ENCODE measurements at regions not wholly inside any gene's neighbourhood (a gene's known extent, or its start where the extent isn't known, plus 50 kb on each side); places are given as distances from the start of the nearest gene placed in this dataset.

DNA sequence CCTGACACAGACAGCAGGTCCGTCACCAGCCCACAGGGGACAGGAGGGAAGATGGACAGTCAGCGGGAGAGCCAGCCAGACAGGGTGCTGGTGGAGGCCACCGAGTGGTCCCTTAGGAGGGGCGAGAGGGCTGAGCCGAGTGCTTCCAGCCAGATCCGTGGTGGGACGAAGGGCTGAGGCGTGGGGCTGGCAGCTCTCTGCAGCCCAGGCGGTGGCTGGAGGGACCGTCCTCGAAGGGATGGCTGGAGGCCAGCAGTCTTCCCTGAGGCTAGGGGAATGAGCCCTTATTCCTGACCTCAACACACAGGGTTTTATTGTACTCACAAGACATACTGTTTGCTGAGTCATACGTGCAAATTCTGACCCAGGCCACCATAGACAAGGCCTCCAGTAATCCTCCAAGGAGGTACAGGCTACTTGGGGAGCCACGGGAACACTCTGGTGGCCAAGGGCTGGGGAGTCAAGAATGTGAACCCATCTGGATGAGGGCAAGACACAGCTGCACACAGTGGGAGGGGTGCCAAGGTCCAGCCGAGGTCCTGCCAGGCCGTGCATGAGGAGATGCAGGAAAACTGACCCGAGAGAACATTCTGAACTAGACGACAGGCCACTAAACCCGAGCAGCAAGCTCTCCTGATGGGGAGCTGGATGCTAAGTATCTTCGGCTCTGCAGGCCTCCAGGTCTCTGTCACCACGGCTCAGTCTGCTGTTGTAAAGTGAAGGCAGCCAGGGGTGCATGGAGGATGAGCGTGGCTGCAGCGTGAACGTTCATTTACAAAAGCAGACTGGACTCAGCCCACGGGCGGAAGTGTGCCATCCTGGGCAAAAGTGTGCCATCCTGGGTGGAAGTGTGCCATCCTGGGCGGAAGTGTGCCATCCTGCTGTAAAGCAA lies 242.5 kb downstream of the TTLL2 start:
- DNase-seq: no peak

DNA sequence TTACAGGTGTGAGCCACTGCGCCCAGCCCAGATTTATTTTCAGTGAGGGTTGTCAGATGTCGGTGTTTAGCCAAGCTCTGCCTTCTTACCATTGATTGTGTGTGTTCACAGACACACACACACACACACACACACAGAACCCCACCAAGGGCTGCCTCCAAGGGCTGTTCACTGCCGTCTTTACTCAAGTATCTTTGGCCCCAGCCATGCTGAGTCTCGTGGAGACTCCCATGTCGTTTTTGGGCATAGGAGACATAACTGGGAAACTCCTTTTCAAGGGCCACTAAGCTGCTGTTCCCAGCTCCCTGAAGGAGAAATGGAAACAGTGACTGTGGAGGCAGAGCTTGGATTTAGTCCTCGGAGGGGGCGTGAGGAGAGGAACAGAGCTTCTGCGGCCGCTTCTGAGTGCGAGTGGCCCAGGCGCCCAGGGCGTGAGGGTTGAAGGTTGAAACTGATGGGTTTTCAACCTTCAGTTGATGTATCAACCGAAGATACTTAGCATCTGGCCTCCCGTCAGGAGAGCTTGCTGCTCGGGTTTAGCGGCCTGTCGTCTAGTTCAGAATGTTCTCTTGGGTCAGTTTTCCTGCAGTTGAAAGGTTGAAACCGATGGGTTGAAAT lies 243.6 kb downstream of the TTLL2 start:
- no peak for DNase-seq

DNA sequence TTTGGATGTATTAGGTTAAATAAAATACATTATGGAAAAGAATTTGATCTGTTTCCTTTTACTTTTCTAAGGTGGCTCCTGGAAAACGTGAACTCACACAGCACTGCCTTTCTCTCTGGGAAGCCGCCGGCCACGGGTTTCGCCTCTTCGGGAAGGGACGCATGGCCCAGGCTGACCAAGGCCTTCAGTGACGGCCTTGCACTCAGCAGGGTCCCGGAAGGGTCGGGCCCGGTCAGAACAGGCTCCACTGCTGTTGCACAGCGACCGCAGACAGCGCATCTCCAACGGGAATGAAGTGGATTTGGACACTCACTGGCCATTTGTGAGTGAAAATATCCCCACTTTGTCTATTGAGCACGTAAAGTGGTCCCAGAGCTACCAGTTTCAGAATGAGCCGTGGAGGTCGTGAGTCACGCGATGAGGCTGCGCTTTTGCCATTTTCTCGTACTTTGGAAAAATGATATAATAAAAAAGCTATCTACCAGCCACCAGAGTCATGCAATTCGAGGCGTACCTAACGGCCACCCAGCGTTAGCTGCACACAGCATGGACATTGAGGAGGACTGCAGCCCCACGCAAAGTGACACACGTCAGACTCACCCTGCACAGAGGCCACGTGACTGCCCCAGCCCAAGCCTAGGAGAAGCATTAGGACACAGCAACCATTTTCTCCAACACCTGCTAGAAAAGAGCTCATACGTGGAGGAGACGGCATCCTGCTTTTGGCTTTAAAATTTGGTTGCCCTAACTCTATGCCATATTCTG lies 244.3 kb downstream of the TTLL2 start:
- no peak for DNase-seq

DNA sequence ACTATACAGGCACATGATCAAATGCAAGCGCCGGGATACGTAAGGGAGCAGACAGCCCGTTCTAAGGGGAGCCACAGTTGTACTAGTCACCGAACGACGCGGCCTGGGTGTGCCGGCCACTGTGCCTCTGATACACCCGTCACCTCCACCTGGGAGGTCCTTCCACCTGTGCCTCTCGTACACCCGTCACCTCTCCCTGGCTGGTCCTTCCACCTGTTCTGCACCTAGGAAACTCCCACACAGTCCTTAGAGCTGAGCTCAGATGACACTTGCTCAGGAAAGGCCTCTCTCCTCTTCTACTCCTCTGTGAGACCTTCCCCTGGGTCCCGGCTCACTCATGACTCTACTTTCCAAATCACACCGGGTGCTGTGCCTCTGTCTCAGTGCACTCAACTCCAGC lies 245.0 kb downstream of the TTLL2 start:
- no peak for DNase-seq

DNA sequence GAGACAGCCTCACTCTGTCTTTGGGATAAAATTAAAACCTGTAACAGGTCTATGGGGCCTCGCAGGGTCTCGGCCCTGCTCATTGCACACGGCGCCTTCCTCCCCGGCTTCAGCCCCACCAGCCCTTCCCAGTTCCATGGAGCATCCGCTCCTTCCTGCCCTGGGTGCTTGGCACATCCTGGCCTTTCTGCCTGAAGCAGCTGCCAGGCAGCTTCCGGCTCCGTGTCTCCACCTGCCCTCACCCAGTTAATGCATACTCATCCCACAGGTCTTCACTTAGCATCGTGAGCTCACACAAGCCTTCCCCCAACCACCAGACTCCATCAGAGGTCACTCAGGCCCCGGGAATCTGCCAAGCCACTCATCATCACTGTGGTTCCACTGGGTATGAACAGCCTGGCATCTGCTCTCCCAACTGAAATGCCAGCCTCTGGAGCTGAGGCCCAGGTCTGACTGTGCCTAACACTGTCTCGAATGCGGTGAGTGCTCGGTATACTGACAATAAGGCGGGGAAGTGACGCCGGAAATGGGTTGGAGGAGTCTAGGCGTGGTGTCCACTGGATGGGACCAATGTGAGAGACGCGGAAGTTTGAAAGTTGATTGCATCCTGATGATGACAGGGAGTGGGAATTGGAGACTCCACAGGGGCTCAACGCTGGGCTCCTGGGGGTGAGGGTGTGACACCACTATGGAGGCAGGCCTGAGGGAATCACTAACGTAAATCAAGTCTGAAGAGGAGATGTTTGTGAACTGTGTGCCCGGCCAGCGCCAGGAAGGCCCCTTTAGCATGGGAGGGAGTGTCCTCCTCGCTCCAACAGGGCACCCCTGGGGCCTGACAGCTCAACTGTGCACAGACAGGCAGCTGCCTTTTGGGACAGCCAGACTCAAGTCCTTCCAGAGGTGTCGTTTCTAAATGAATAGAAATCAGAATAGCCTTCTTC lies 245.8 kb downstream of the TTLL2 start:
- DNase-seq: no peak

DNA sequence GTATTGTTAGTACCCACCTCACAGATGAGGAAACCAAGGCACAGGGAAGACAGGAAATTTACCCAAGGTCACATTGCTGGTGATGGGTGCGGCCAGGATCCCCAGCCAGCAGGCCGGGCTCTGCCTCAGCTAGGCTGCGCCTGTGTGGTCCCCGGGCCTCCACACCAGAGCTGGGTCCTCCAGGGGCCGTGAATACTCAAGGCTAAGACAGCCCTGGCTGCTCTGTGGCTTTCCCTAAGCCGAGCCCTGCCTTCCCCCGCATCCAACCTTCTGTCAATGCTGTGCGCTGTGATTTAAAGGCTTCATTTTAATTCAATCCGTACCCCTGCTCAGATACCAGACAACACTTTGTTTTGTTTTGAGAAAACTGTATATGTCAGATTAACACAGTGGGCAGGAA lies 246.7 kb downstream of the TTLL2 start:
- no peak for DNase-seq

DNA sequence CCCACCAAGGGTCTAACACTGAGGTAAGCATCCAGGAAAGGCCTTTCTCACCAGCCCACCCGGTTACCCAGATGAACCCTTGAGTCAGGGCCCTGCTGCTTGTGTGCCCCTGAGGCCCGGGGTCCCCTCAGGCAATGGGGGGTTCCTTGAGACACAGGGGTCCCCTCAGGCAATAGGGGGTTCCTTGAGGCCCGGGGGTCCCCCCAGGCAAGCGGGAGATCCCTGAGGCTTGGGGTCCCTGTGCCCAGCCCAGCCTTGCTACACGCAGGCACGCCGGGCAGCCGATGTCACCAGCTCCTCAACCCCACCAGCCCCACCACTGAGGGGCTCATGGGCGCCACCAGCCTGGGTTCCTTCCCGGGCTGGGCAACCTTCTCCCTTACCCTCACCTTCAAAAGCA lies 247.2 kb downstream of the TTLL2 start:
- DNase-seq: no peak

DNA sequence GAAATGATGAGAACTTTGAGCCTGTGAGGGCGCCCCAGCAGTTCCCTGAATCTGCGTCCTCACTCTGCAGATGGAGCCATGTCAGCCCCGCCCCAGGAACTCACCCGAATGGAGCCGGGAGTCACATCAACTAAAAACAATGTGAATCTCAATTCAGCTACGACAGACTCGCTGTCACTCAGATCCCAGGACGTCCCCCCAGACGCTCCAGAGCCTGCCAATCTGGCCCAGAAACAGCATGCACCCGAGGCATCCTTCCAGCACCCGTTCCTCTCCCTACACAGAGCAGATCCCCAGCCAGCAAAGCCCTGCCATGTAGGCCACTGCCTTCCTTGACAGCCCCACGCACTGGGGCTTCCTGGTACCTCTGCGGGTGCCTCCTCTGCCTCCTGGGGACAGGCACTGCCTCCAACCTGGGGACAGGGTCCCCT lies 248.0 kb downstream of the TTLL2 start:
- DNase-seq: no peak

DNA sequence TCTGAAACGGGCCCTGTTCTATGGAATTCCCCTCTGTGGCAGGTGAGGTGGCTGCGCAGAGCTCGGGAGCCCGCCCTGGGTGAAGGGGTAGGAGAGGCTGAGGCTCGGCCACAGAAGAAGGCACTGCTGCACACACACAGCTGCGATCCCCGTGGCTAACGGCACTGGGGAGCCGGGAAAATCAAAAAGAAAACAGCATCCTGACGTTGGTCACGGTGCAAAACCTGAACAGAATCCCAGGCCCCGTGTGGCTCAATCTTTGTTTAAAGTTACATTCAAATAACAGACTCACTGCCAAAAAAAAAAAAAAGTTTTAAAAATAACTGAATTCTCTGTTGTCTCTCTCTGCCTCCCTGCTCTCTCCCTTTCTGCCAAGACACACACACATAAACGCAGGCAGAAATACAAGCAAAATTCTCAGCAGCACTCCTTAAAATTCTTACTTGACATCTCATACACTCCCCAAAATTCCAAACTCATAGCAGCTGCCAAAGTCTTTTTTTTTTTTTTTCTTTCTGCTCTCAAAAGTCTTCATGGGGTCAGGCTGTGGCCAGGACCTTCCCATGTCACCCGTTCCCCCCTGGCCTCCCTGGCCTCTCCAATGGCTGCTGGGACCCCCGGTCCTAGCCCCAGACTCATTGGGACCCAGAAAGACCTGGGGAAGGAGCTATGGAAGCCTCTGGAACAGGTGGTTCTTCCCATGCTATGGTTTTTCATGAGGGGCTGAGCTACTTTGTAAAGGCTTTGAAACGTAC lies 248.8 kb downstream of the TTLL2 start:
- no peak for DNase-seq

DNA sequence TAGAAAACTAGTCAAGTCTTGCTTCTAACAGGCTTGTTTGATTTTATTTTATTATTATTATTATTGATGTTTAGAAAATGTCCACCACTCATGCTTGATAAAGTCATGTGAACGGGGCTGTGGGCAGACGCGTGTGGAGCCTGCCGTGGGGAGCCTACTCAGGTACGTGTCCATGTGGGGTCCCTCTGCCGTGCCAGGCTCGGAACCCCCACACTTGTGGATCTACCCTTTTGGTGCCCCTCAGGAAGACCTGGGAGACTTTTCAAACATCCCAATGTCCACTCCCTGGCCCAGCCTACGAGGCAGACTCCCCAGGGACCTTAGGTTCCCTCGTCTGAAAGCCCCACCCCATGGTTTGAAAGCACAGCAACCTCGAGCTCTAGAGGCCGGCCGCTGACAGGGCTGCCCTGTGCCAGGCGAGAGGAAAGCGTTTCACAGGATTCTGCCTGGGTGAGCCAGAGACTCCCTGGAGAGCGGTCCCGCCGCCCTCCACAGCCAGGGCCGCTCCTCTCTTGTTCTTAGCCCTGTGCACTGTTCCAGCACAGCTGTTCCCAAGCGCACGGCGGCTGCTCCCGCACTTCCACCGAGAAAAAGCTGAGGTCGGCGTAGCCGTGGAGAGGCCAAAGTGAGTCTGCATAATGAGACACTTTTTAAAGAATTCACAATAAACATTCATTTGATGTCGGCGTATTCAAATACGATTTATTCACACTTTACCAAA lies 249.7 kb downstream of the TTLL2 start:
- DNase-seq: no peak

DNA sequence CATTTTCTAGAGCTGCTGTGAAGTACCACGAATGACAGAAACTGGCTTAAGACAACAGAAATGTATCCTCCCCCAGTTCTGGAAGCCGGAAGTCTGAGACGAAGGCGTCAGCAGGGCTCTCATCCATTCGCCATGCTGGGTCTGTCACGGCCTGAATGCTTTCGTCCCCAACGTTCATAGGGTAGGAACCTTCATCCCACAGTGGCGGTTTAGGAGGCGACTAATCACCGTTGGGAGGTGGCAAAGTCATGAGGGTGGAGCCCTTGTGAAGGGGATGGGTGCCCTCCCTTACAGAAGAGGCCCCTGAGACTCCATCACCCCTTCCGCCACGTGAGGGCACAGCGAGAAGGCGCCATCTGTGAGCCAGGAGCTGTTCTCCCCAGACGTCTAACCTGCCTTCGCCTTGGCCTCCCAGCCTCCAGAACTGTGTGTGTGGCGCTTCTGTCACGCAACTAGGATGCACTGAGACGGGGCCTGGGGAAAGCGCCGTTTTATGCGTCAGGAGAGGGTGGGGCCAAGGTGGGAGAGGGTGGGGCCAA lies 250.3 kb downstream of the TTLL2 start:
- DNase-seq: no peak

DNA sequence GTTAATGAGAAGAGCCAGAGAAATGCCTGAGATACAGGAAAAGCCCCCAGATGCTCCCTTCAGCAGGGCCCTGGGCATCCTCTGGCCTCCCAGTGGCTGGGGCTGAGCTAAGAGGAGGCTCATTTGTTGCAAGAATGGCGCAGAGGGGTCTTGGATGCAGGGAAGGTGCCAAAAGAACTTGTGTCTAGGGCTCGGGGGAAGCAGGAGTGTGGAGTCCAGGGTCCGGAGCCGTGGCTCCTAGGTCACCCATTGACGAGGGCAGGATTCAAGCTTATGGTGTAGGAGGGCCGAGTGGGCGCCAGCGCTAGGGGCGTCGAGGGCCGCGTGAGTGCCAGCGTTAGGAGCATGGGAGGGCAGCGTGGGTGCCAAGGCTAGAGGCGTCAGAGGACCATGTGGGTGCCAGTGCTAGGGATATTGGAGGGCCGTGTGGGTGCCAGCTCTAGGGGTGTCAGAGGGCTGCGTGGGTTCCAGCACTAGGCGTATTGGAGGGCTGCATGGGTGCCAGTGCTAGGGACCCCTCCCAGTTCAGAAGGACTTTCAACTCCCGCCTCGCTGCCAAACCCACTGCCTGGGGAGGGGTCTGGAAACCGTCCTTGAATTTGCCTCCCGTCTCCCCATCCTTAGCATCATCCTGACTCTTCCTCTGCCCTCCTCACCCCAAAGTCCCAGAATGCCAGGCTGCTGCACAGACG lies 250.5 kb upstream of the AFDN start:
- no peak for DNase-seq

DNA sequence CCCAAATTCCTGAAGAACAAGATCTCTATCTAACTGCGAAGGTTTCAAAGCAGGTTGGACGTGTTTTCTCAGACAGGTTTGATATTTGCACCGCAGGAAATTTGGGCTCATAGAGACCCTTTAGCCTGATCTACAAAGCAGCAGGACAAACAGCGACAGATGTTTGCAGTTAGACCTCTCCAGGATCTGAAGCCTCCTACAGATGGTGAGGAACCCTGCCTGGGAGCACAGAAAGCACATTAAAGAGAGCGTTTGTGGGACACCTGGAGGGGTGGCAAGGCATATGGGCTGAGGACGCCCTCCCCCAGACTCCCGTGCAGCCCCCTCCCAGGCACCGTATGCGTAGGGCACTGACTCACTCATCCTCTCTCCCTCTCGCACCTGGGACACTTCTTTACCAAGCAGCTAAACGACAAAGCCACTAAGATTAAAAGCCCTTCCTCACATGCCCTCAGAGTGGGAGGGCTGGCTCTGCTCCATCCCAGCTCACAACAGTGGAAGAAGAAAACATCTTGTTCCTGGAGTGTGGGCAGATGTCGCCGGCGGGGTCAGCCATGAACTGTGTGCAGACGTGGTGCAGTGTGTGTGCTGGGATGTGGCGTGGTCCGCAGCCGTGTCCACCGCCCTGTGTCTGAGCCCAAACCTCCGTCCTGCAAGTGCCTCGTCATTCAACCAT lies 249.7 kb upstream of the AFDN start:
- DNase-seq: no peak

DNA sequence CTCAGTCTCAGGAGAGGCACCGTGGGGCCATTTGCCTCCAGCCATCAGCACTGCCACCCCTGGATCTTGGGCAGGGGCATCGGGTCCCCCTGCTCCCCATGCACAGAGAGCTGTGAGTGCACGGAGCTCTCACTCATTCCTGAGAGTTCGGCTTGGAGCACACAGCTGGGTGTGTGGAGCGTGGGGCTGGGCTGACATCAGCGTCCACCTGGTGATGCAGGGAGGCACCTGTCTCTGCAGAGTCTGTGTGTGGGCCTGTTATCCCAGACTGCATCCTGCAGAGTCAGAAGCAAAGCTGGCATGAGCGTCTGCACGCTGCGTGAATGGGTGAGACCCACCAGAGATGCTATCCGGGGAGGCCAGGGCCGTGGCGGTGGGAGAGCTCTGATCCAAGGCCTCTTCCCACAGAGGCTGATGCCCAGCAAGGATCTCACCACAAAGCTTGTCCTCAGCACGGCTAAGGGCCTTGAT lies 248.8 kb upstream of the AFDN start:
- DNase-seq: no peak

DNA sequence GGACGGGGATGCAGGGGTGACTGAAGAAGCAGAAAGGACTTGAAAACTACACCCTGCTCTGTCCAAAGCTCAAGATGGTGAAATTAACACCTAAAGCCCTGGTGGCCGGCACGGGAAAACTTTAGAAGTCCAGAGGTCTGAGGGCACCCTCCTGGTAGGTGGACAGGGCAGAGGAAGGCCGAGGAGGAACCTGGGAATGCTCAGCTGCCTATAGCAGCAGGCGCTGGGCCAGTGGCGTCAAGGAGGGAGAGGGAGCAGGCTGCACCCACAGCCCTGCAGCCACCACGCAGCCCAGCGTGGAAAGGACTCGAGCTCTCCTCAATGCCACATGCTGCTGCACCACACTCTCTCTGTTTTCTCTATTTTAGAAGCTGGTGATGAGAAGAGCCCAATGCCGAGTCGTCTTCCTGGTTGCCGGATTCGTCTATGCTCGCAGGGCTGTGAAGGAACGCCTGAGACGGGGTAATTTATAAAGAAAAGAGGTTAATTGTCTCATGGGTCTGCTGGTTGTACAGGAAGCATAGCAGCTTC lies 248.3 kb upstream of the AFDN start:
- DNase-seq: no peak

DNA sequence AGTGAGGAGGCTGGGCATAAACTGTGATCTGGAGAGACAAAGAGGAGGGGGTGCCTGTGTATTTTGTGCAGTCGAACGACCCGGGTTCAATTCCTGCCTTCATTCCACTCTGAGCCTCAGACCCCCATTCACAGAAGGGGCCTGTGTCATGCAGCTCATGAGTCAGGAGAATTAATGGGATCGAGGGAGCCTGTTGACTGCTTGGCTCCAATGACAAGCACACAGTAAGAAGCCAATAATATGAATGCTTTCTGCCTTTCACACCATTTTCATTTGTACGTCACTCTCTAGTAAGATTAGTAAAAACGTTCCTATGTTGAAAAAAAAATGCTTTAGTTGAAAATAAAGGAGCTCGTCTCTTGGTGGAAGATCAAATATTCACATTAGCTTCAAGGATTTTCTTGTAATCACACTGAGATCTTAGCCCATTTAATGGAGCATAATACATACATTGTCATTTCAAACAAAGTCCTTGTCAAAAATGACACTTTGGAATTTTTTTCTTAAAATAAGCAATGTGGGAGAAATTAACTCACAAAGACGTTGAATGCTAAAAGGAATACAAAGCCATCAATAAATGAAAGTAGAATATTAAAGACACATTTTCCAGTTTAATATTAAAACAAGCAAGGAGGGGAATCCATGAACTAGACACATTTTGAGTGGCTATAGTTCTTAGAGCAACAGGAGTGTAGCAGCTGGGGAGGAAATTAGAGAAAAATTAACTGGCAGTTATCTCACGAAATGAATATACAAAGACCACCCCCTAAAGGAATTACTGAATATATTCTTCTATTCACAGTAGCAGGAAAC lies 246.7 kb upstream of the AFDN start:
- DNase-seq: no peak

DNA sequence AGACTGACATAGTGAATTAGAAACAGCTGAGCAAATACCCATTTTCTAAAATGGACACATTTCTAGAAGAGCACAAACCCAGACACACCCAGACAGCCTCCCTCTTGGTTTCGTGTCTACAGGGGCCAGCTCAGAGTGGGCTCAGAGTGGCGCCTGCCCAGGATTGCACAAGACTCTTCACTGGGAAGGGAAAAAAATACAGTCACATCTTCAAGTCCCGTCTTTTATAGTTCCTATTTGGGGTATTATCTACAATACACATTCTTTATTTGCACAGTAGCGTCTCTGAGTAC lies 246.1 kb upstream of the AFDN start:
- DNase-seq: no peak

DNA sequence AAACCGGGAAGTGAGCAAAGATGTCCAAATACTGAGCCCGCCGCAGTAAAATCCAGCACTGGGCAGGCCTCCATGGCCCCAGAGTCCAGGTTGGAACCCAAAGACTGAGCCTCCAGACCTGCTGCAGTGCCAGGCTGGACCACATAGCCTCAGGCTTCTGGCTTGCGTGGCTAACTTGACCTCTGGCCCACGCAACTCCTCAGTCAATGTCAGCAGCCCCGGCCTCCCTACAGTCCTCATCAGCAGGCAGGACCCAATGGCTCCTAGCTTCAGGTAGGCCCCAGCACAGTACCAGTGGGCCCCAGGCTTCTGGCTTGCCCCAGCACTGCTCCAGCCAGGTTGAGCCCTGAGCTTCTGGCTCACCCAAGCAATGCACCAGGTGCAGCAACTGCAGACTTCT lies 245.1 kb upstream of the AFDN start:
- no peak for DNase-seq

DNA sequence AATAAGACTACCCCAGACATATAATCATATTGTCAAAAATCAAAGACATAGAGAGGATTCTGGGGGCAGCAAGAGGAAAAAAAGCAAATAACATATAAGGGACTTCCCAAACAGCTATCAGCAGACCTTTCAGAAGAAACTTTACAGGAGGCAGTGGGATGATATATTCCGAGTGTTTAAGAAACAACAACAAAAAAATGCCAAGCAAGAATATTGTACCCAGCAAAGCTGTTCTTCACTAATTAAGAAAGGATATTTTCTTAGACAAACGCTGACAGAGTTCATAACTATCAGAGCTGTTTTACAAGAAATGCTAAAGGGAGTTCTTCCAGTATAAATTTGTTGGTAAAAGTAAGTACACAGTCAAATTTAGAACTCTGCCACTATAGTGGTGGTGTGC lies 243.3 kb upstream of the AFDN start:
- DNase-seq: no peak
